ENCODE measurements at regions not wholly inside any gene's neighbourhood (a gene's known extent, or its start where the extent isn't known, plus 50 kb on each side); places are given as distances from the start of the nearest gene placed in this dataset.
"Not testable (repeated sequence)": the region's sequence is repeated elsewhere in the genome, so short reads cannot be mapped to it uniquely, and the experiment has no call there.

DNA sequence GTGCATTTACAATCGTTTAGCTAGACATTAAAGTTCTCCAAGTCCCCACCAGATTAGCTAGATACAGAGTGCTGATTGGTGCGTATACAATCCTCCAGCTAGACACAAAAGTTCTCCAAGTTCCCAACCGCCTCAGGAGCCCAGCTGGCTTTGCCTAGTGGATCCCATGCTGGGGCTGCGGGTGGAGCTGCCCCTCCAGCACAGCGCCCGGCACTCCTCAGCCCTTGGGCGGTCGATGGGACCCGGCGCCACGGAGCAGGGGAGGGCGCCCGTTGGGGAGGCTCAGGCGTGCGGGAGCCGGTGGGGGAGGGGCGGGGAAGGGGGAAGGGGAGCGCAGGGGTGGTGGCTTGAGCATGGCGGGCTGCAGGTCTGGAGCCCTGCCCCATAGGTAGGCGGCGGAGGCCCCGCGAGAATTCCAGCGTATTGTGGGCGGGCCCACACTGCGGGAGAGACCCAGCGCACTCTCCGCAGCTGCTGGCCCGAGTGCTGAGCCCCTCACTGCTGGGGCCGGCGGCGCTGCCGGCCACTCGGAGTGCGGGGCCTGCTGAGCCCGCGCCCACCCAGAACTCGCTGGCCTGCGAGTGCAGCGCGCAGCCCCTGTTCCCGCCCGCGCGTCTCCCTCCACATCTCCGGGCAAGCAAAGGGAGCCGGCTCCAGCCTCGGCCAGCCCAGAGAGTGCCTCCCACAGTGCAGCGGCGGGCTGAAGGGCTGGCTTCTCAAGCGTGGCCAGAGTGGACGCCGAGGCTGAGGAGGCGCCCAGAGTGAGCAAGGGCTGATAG is 907.5 kb downstream of the CDH8 start:
- BruUV-seq (replicated peaks) = no TSS peak
- H3K4me3 Mint-ChIP-seq (ENCODE audit: unreplicated experiment) = no peak overlapping the region
- H3K4me1 Mint-ChIP-seq (ENCODE audit: insufficient read depth, unreplicated experiment) = no peaks in the 10 kb centered on the region
- H3K36me3 Mint-ChIP-seq (ENCODE audit: insufficient read depth, unreplicated experiment) = no peaks in the 10 kb centered on the region
- peaks cover 32% of the 10 kb centered on the region for H3K27me3 Mint-ChIP-seq (ENCODE audit: insufficient read depth, unreplicated experiment)
- POLR2A ChIA-PET = no interaction called here
- H3K27ac Mint-ChIP-seq (ENCODE audit: low read depth, unreplicated experiment) = no peak overlapping the region
- CTCF ChIA-PET = no interaction called here
- peaks cover 7% of the 10 kb centered on the region for H3K9me3 Mint-ChIP-seq (ENCODE audit: unreplicated experiment)
- TF ChIP-seq, protein P1, sequence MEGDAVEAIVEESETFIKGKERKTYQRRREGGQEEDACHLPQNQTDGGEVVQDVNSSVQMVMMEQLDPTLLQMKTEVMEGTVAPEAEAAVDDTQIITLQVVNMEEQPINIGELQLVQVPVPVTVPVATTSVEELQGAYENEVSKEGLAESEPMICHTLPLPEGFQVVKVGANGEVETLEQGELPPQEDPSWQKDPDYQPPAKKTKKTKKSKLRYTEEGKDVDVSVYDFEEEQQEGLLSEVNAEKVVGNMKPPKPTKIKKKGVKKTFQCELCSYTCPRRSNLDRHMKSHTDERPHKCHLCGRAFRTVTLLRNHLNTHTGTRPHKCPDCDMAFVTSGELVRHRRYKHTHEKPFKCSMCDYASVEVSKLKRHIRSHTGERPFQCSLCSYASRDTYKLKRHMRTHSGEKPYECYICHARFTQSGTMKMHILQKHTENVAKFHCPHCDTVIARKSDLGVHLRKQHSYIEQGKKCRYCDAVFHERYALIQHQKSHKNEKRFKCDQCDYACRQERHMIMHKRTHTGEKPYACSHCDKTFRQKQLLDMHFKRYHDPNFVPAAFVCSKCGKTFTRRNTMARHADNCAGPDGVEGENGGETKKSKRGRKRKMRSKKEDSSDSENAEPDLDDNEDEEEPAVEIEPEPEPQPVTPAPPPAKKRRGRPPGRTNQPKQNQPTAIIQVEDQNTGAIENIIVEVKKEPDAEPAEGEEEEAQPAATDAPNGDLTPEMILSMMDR (IDR thresholded peaks at IDR 0.05; ENCODE audit: unreplicated experiment) = no peak
- no peak for DNase-seq (ENCODE audit: unreplicated experiment)
- intact Hi-C loops (cut with micrococcal nuclease) = no loop called here

- TF ChIP-seq, protein P1 (IDR thresholded peaks at IDR 0.05; ENCODE audit: unreplicated experiment) = no peak
- BruUV-seq (replicated peaks) = no TSS peak
- H3K4me1 Mint-ChIP-seq (ENCODE audit: insufficient read depth, unreplicated experiment) = no peaks in the 10 kb centered on the region
- H3K36me3 Mint-ChIP-seq (ENCODE audit: insufficient read depth, unreplicated experiment) = no peaks in the 10 kb centered on the region
- no peaks in the 10 kb centered on the region for H3K9me3 Mint-ChIP-seq (ENCODE audit: unreplicated experiment)
- no peak overlapping the region for H3K27ac Mint-ChIP-seq (ENCODE audit: low read depth, unreplicated experiment)
- no peak for DNase-seq (ENCODE audit: unreplicated experiment)
- ChIA-PET POLR2A (no interaction called here), CTCF (no interaction called here)
- peaks cover 61% of the 10 kb centered on the region for H3K27me3 Mint-ChIP-seq (ENCODE audit: insufficient read depth, unreplicated experiment)
- no peak overlapping the region for H3K4me3 Mint-ChIP-seq (ENCODE audit: unreplicated experiment)
- intact Hi-C loops (cut with micrococcal nuclease) = no loop called here
Measured at GRCh38 chr16:61105544-61105943, 930.7 kb downstream of the CDH8 start.

GRCh38 chr16:61098505-61098904 is 937.7 kb downstream of the CDH8 start:
- CTCF ChIA-PET = no interaction called here
- Mint-ChIP-seq H3K9me3 (ENCODE audit: unreplicated experiment) (no peaks in the 10 kb centered on the region), H3K4me3 (ENCODE audit: unreplicated experiment) (no peak overlapping the region), H3K27ac (ENCODE audit: low read depth, unreplicated experiment) (no peak overlapping the region), H3K4me1 (ENCODE audit: insufficient read depth, unreplicated experiment) (no peaks in the 10 kb centered on the region), H3K27me3 (ENCODE audit: insufficient read depth, unreplicated experiment) (peaks cover 37% of the 10 kb centered on the region), H3K36me3 (ENCODE audit: insufficient read depth, unreplicated experiment) (no peaks in the 10 kb centered on the region)
- intact Hi-C loops (cut with micrococcal nuclease) = no loop called here
- no TSS peak for BruUV-seq (replicated peaks)
- POLR2A ChIA-PET = no interaction called here
- no peak for DNase-seq (ENCODE audit: unreplicated experiment)
- TF ChIP-seq, protein P1 (IDR thresholded peaks at IDR 0.05; ENCODE audit: unreplicated experiment) = no peak

DNA sequence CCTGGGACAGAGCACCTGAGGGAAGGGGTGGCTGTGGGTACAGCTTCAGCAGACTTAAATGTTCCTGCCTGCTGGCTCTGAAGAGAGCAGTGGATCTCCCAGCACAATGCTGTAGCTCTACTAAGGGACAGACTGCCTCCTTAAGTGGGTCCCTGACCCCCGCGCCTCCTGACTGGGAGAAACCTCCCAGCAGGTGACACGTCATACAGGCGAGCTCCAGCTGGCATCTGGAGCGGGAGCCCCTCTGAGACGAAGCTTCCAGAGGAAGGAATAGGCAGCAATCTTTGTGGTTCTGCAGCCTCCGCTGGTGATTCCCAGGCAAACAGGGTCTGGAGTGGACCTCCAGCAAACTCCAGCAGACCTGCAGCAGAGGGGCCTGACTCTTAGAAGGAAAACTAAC is 944.9 kb downstream of the CDH8 start:
- not testable (repeated sequence) for H3K36me3 Mint-ChIP-seq (ENCODE audit: insufficient read depth, unreplicated experiment); BruUV-seq (replicated peaks); H3K27ac Mint-ChIP-seq (ENCODE audit: low read depth, unreplicated experiment)

More for the DNA sequence above, 944.9 kb downstream of the CDH8 start:
- POLR2A ChIA-PET; H3K4me1 Mint-ChIP-seq (ENCODE audit: insufficient read depth, unreplicated experiment); DNase-seq (ENCODE audit: unreplicated experiment); intact Hi-C loops (cut with micrococcal nuclease); H3K4me3 Mint-ChIP-seq (ENCODE audit: unreplicated experiment); CTCF ChIA-PET; H3K9me3 Mint-ChIP-seq (ENCODE audit: unreplicated experiment): not testable (repeated sequence)
- H3K27me3 Mint-ChIP-seq (ENCODE audit: insufficient read depth, unreplicated experiment) = peaks cover 54% of the 10 kb centered on the region
